Islet precursor cell (in vitro differentiated cells): ENCODE measurements at regions not wholly inside any gene's neighbourhood (a gene's known extent, or its start where the extent isn't known, plus 50 kb on each side); places are given as distances from the start of the nearest gene placed in this dataset.
A peak's percentile ranks its signal among the peaks of the same experiment; 100 is the strongest.
"Not testable (repeated sequence)": the region's sequence is repeated elsewhere in the genome, so short reads cannot be mapped to it uniquely, and the experiment has no call there.

Experiments used
- DNase-seq: peaks from one replicate; pipeline ENCODE4 v3.0.0-alpha.2; 2018

- DNase-seq, result no peak
Measured at GRCh38 chr6:27854421-27854820, 57.8 kb downstream of the OR2B2 start.

GRCh38 chr6:27851440-27851839 is 60.8 kb downstream of the OR2B2 start:
- no peak for DNase-seq

GRCh38 chr6:27849001-27849400 is 63.2 kb downstream of the OR2B2 start:
- DNase-seq, result not testable (repeated sequence)

- DNase-seq, result no peak
Measured at GRCh38 chr6:27847706-27848105, 64.5 kb downstream of the OR2B2 start.

- DNase-seq, result no peak
Measured at GRCh38 chr6:27840572-27840971, 71.6 kb downstream of the OR2B2 start.

- DNase-seq, result peak; percentile 66
Measured at GRCh38 chr6:27839626-27840475, 72.3 kb downstream of the OR2B2 start.

GRCh38 chr6:27838945-27839625 is 73.1 kb downstream of the OR2B2 start:
- DNase-seq, result peak; percentile 81

- peak; percentile 96 for DNase-seq
Measured at GRCh38 chr6:27838058-27838944, 73.9 kb downstream of the OR2B2 start.

- no peak for DNase-seq
Measured at GRCh38 chr6:27837625-27838057, 74.6 kb downstream of the OR2B2 start.

- DNase-seq, result peak; percentile 83
Measured at GRCh38 chr6:27836783-27837624, 75.2 kb downstream of the OR2B2 start.

- no peak for DNase-seq
Measured at GRCh38 chr6:27836141-27836782, 75.9 kb downstream of the OR2B2 start.

- DNase-seq, result no peak
Measured at GRCh38 chr6:27834879-27835549, 77.2 kb downstream of the OR2B2 start.

GRCh38 chr6:27834384-27834783 is 77.8 kb downstream of the OR2B2 start:
- DNase-seq, result no peak

GRCh38 chr6:27831434-27832081 is 80.6 kb downstream of the OR2B2 start:
- DNase-seq, result peak; percentile 77

- DNase-seq, result peak; percentile 64
Measured at GRCh38 chr6:27830600-27831433, 81.4 kb downstream of the OR2B2 start.

GRCh38 chr6:27830212-27830599 is 82.0 kb downstream of the OR2B2 start:
- no peak for DNase-seq

GRCh38 chr6:27829453-27830211 is 82.6 kb downstream of the OR2B2 start:
- no peak for DNase-seq

- not testable (repeated sequence) for DNase-seq
Measured at GRCh38 chr6:27827477-27827876, 84.7 kb downstream of the OR2B2 start.

GRCh38 chr6:27826612-27826985 is 85.6 kb downstream of the OR2B2 start:
- not testable (repeated sequence) for DNase-seq
